GM10266 (cell line): ENCODE measurements at regions not wholly inside any gene's neighbourhood (a gene's known extent, or its start where the extent isn't known, plus 50 kb on each side); places are given as distances from the start of the nearest gene placed in this dataset.

Experiments
- DNase-seq: peaks from one replicate; pipeline ENCODE4 v3.0.0; 2012; ENCODE audit errors: extremely low spot score
- TF ChIP-seq, protein P1 (sequence below): IDR thresholded peaks from 2 replicates; pipeline ENCODE4 v1.5.1; 2012; ENCODE audit warnings: mild to moderate bottlenecking, low read depth; ENCODE audit not compliant: control insufficient read depth, insufficient read depth; ENCODE audit errors: missing control alignments

DNA sequence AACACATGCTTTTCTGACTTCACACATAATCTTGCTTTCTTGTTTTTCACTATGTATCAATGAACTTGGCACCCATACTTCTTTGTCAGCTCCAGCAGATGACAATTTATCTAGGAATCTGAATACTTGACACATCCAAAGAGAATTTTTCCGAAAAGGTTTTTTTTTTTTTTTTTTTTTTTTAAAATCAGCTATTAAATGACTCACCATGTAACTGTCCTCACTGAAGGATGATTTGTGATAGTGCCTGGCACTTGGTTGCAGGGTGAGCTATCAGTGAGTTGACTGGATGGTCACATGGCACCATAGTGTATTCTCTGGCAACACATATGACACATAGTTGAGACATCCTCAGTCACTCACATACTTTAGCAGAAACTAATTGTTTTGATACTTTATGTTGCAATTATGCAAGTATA is 133.4 kb upstream of the E2F8 start:
- no peak for DNase-seq
- TF ChIP-seq, protein P1, sequence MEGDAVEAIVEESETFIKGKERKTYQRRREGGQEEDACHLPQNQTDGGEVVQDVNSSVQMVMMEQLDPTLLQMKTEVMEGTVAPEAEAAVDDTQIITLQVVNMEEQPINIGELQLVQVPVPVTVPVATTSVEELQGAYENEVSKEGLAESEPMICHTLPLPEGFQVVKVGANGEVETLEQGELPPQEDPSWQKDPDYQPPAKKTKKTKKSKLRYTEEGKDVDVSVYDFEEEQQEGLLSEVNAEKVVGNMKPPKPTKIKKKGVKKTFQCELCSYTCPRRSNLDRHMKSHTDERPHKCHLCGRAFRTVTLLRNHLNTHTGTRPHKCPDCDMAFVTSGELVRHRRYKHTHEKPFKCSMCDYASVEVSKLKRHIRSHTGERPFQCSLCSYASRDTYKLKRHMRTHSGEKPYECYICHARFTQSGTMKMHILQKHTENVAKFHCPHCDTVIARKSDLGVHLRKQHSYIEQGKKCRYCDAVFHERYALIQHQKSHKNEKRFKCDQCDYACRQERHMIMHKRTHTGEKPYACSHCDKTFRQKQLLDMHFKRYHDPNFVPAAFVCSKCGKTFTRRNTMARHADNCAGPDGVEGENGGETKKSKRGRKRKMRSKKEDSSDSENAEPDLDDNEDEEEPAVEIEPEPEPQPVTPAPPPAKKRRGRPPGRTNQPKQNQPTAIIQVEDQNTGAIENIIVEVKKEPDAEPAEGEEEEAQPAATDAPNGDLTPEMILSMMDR: no peak

DNA sequence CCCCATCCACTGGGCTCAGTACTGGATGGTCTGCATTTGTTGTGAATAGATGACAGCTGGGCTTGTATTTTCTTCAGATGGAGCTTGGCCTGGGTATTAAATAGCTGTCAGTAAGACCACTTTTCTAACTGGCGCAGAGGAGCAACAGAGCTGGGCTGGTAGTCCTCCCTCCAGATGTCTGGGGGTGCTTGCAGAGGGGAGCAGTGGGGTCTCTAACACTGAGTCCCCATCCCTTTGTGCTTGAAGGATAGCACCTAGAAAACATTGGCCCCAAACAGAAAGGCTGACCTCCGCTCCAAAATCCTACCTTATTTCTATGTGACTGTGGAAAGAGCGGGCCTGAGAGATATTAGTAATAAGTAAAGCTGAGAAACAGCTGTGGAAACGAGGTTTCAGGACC is 131.6 kb upstream of the E2F8 start:
- TF ChIP-seq, protein P1: no peak
- DNase-seq: no peak

DNA sequence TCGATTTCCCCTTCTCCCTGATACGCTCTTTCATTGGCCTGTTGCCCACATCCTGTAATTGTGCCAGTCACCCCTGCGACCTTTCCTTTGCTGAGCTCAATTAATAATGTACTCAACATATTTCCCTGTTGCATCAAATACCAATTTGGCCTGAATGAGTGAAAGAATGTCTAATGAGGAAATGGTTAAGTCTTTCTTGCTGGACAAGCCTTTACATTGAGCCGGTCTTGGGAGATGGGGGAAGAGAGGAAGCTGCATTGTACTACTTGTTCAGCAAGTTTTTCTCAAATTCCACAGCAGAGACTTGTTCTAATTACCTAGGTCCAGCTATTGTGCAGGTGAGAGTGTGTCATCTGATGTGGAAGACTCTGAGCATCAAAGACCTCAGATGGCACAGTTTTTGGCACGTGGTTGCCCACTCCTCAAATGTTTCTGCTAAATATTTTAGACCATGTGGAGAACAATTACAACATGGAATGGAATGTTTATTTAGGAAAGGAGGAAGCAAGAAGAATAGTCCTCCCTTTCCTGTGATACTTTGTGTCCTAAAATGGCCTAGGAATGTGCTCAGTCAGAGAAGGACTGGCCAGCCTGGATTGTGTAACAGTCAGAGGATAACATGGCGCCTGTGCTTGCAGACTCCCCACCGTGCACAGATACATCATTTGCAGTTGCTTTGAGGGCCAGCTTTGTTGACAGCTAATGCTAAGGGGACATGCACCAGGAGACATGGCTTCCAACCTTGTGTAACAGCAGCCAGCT is 129.5 kb upstream of the E2F8 start:
- TF ChIP-seq, protein P1: no peak
- DNase-seq: no peak

DNA sequence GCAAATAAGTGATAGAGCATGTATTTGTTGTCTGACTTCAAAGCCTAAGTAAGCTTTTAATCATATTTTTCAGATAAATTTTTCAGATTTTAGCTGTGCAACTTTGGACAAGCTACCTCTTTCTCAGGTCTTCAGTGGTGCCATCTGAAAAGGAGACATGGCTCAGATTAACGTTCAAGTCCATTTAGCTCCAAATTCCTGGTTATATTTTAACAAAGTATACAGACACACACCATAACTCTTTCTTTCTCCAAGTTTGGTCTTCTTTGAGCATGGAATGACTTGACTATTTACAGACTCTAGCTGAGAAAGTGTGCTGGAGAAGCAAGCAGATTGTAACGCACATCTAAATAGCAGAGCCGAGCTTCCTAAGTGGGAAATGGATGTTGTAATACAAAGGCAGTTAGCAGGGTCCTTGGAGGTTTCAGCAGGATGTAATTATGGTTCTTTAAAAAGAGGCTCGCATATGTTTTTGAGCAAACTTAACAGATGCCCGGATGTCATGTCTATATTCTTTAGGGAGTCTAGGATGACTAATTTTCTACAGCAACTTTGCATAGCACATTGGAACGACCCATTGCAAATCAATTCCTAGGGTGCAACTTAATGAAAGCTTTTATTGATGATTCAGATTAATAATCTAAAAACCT is 128.1 kb upstream of the E2F8 start:
- TF ChIP-seq, protein P1: no peak
- no peak for DNase-seq

DNA sequence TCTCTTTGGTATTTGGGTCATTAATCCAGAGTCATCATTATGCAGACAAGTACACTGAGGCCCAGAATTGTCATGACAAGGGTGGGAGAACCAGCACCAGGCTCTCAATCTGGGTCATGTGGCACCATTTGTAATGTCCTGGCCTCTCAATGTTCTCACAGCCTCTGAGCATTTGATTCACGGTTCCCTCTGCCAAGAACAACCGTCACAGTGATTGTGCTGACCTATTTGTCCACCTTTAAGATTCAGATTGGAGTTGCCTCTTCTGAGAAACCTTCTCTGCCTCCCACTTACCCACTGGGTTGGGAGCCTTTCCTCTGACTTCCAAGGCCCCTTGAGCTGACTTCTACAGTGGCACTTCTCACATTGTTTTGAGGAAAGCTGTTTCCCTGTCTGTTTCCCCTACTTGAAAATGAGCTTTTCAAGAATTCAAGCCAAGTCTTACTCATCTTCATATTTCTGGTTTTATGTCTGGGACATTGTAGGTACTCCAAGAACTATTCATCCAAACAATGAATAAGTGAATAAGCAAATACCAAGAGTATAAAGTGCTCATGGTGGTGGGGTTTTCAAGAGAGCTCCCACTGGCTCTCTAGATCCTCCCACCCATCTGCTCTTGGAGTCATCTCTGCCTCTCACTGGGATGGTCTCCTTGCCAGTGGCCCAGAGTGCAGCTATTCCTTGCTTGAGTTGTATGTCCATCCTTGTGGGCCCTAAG is 126.4 kb upstream of the E2F8 start:
- TF ChIP-seq, protein P1: no peak
- DNase-seq: no peak

DNA sequence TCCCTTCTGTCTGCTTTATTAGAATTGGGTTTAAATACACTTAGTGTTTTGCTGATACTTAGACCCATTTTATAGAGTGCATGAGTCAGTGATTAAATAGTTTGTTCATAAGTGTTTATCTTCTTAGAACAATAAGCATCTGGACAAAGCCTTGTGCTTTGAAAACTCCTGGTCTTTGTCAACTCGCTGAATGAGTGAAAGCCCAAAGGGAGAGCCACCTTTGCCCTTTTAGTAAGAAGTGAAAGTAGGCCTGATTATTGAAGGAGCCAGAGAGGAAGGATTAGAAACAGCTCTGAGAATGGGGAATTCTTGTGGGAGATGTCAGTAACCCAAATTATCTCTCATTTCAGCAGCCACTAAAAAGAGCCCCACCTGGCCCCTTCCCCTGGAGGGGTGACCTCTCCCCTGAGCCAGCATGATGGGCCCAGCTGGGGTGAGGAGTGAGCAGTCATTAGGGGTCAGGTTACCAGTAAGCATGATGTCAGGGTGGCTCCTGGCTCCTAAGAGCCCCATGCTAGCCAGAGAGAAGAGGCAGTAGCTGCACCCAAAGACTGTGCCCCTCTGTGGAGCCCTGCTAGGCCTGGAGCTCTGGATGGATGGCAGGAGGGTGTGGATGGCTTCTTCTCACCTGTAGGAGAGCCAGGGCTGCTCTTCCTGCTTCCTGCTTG is 125.1 kb upstream of the E2F8 start:
- TF ChIP-seq, protein P1: no peak
- DNase-seq: no peak
